Upper lobe of left lung (tissue), 4 donors: ENCODE measurements at regions not wholly inside any gene's neighbourhood (a gene's known extent, or its start where the extent isn't known, plus 50 kb on each side); places are given as distances from the start of the nearest gene placed in this dataset.

ENCODE experiments used
- CTCF ChIP-seq, 6 experiments: fragments of 450-650 bp in 4 of 6; fragments of 200-600 bp in 2 of 6; sonication (generic) in 2 of 6; IDR thresholded peaks; one replicate each; pipeline ENCODE4 v1.5.1; 2016 to 2019; ENCODE audit warnings: antibody characterized with exemption in 6 of 6
- EP300 ChIP-seq, 4 donors: sonication (generic); formaldehyde crosslinking; IDR thresholded peaks; one replicate each; pipeline ENCODE4 v1.5.1; 2017; ENCODE audit warnings: antibody characterized with exemption in 4 of 4, control low read depth in 2 of 4
- POLR2A ChIP-seq, 4 donors: fragments of 450-650 bp; IDR thresholded peaks; one replicate each; pipeline ENCODE4 v1.5.1; 2016 to 2017; ENCODE audit warnings: antibody characterized with exemption in 4 of 4, mild to moderate bottlenecking in 2 of 4
- POLR2AphosphoS5 ChIP-seq, 2 donors: sonication (generic); formaldehyde crosslinking; IDR thresholded peaks; one replicate each; pipeline ENCODE4 v1.5.1; 2017; ENCODE audit warnings: antibody characterized with exemption in 2 of 2

GRCh38 chr10:55280696-55281095, 479.7 kb upstream of the PCDH15 start:
- TF ChIP-seq POLR2AphosphoS5 (IDR thresholded peaks at IDR 0.05) (no peak), POLR2A (IDR thresholded peaks at IDR 0.05) (no peak), CTCF (IDR thresholded peaks at IDR 0.05) (no peak), EP300 (IDR thresholded peaks at IDR 0.05) (no peak)
